SK-N-SH (cell line): ENCODE measurements at regions not wholly inside any gene's neighbourhood (a gene's known extent, or its start where the extent isn't known, plus 50 kb on each side); places are given as distances from the start of the nearest gene placed in this dataset.

Source experiments
- MXI1 ChIP-seq: IDR thresholded peaks from 2 replicates; pipeline ENCODE4 v1.6.1; 2012; ENCODE audit warnings: mild to moderate bottlenecking, low read depth, low read length, improper control_type of control experiment
- TF ChIP-seq, protein P1 (sequence below): fragments of 150-350 bp; IDR thresholded peaks from 2 replicates; pipeline ENCODE4 v1.6.1; 2016; ENCODE audit warnings: mild to moderate bottlenecking, low read depth, low read length
- TF ChIP-seq, protein P2 (sequence below): fragments of 200-600 bp; sonication (generic); IDR thresholded peaks from 2 replicates; pipeline ENCODE4 v1.6.1; 2017; ENCODE audit warnings: antibody characterized with exemption, mild to moderate bottlenecking, moderate library complexity

DNA sequence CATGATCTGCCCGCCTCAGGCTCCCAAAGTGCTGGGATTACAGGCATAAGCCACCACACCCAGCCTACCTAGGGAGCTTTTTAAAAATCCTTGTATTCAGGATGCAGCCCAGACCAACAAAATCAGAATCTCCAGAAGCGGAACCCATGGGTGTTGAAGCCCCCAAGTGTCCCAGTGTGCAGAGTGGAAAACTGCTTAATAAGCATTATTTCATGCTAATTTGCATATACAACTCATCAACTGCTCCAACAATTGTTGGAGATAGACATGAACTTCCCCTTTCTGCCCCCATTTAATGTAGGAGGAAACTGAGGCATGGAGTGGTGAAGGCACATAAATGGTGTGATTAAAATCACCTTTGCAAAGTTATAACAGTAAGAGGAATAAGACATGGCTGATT lies 84.3 kb upstream of the C16orf82 start:
- TF ChIP-seq, protein P1, sequence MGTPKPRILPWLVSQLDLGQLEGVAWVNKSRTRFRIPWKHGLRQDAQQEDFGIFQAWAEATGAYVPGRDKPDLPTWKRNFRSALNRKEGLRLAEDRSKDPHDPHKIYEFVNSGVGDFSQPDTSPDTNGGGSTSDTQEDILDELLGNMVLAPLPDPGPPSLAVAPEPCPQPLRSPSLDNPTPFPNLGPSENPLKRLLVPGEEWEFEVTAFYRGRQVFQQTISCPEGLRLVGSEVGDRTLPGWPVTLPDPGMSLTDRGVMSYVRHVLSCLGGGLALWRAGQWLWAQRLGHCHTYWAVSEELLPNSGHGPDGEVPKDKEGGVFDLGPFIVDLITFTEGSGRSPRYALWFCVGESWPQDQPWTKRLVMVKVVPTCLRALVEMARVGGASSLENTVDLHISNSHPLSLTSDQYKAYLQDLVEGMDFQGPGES: no peak
- TF ChIP-seq, protein P2, sequence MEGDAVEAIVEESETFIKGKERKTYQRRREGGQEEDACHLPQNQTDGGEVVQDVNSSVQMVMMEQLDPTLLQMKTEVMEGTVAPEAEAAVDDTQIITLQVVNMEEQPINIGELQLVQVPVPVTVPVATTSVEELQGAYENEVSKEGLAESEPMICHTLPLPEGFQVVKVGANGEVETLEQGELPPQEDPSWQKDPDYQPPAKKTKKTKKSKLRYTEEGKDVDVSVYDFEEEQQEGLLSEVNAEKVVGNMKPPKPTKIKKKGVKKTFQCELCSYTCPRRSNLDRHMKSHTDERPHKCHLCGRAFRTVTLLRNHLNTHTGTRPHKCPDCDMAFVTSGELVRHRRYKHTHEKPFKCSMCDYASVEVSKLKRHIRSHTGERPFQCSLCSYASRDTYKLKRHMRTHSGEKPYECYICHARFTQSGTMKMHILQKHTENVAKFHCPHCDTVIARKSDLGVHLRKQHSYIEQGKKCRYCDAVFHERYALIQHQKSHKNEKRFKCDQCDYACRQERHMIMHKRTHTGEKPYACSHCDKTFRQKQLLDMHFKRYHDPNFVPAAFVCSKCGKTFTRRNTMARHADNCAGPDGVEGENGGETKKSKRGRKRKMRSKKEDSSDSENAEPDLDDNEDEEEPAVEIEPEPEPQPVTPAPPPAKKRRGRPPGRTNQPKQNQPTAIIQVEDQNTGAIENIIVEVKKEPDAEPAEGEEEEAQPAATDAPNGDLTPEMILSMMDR: no peak
- no peak for TF ChIP-seq MXI1
